ENCODE measurements at regions not wholly inside any gene's neighbourhood (a gene's known extent, or its start where the extent isn't known, plus 50 kb on each side); places are given as distances from the start of the nearest gene placed in this dataset.

GRCh38 chr2:52765735-52766134 lies 1001.9 kb upstream of the CHAC2 start:
- TF ChIP-seq SPI1 (IDR thresholded peaks at IDR 0.05; ENCODE audit: low read depth, low read length) (no peak), POLR2AphosphoS5 (IDR thresholded peaks at IDR 0.05; ENCODE audit: low read depth, low read length) (no peak), POLR2A (IDR thresholded peaks at IDR 0.05; ENCODE audit: low read depth, low read length) (no peak), TAF1 (IDR thresholded peaks at IDR 0.05; ENCODE audit: low read depth, low read length) (no peak)

Data from GM12891 (cell line).